IPS DF 4.7 (cell line): ENCODE measurements at regions not wholly inside any gene's neighbourhood (a gene's known extent, or its start where the extent isn't known, plus 50 kb on each side); places are given as distances from the start of the nearest gene placed in this dataset.
"Not testable (repeated sequence)": the region's sequence is repeated elsewhere in the genome, so short reads cannot be mapped to it uniquely, and the experiment has no call there.

ENCODE experiments used
- DNase-seq: peaks from one replicate; pipeline ENCODE4 v3.0.0-alpha.2; 2013; ENCODE audit warnings: low spot score; ENCODE audit errors: extremely low read depth

DNA sequence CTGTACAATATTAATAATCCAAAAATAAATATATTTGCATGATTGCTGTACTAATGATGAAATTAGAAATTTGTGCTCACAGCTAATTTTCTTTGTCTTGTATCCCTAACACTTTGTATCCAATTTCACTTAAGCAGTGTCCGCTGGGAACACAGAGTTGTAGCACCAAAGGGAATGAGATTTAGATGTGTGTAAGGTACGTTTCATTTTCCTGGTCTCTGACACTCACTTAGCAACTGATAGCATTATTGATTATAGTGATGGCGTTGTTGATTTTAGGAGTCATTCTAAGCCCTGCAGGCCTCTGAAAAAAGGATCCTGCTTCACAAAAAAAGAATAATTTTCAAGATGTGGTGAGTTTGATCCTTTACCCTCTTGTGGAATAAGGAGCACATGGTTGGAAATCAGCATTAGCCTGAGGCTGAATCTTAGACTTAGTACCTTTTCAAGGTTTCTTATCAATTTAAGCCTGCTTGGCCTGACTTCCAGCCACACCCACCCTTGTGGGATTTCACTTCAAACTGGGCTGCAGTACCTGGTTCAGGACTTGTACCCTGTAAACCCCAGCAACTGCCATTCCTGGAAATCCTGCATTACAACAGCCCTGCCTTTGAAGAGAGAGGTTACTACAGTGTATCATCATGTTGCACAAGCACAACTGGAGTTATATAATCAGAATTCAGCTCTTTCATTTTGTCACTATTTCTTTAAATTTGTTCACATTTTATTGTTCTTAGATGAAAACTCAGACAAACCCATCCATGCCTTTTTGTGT lies 116.2 kb downstream of the RND3 start:
- no peak for DNase-seq

DNA sequence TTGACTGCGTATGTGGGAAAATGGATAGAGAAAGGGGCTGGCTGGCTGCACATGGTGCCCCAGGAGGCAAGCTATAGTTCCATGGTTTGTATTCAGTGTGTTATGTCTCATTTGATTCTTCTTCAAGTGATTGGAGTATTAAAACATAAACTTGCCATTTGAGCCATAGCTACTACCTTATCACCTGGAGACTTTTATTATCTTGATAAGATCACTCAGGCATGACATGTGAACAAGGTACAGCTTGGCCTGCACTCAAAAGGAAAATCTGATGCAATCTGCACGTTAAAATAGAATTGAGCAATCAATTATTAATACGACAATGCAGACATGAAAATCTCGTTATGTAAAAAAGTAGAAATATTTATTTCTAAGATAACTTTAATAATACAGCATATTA lies 116.9 kb downstream of the RND3 start:
- no peak for DNase-seq

DNA sequence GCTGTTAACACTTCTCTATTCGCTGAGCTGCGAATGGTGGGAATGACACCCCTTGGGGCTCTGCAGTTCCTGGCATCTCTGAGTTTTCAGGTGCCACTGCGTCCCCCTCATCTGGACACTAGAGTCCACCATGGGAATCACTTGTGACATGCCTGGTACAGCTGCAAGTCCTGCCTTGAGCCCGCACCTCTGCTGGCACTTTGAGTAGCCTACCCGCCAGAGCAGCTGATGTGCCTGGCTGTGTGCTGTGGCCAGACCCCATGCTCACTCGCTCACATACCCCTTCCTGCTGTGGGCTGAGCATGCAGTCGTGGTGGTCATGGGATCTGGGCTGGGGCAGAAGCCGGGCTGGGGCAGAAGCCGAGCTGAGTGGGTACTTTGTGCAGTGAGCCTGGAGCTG lies 117.6 kb downstream of the RND3 start:
- DNase-seq: no peak

DNA sequence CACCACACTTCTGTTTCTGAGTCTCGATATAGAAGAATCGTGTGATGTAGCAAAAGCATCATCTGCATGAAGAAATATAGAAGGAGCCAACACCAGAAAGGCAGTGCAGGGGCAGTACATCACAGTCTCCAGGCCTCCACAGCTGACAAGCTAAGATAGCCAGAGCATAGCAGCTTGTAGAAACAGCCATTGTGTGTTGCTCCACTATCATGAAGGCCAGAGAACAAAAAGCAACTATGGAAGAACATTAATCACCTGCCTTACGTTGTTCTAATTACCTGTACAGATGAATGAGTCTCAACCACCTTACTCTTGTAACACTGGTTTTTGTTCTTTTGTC lies 129.0 kb downstream of the RND3 start:
- DNase-seq: no peak

DNA sequence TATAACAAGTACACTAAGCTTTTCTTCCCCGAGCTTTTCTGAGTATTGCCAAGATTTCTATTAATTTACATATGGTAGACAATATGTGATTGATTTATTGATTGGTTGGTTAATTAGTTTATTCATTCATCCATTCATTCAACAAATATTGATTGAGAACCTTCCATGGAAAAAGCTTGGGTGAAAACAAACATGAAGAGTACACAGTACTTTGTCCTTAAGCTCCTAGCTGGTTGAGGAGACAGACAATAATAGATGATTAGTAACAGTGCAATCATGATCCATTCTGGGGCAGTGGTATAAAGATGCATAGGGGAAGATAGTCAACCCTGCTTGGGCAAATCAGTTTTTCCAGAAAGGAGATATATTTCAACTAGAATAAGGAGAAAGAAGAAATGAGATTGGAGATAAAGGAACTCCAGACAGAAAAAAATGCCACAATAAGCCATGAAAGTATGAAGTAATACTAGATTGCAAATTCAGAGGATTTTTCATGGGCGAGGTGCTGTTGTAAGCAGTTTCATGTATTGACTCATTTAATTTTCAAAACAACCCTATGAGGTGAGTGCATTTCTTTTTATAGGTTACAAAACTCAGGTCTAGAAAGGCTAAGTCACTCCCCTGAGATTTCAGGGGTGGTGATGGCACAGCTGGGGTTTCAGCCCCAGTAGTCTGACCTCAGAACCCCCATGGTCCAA lies 129.5 kb downstream of the RND3 start:
- no peak for DNase-seq

DNA sequence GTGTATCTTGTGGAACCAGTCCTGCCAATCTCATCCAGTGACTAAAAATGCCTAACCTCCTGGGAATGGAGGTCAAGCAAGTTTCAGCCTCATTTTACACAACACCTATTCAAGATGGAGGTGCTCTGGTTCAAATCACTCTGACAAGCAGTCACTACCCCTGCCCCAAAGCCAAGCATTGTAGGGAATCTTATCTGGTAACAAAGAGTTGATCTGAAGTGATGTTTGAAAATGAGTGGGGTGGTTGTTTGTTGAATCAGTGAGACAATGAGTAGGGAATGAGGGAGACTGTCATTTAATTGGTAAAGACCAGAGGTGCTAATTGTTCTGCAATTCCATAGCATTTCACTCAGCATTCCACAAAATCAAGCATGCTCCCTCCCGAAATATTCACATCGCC lies 132.0 kb downstream of the RND3 start:
- no peak for DNase-seq

DNA sequence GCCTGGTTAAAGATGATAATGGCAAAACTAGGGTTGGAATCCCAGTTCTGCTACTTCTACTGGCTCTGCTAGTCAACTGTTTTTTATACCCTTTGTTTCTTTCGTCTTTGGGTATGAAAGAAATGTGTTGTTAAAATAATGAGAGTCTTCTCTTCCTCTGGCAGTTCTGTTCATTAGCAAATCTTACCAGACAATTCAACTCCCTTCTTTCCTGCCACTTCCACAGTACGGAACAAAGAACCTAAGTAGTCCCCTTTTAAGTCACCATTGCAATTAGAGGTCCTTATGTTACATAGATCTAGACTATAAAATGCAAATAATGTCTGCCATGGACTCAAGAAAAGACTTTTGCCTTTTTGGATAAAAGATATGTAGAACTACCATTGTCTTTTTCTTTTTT lies 134.1 kb downstream of the RND3 start:
- DNase-seq: no peak

DNA sequence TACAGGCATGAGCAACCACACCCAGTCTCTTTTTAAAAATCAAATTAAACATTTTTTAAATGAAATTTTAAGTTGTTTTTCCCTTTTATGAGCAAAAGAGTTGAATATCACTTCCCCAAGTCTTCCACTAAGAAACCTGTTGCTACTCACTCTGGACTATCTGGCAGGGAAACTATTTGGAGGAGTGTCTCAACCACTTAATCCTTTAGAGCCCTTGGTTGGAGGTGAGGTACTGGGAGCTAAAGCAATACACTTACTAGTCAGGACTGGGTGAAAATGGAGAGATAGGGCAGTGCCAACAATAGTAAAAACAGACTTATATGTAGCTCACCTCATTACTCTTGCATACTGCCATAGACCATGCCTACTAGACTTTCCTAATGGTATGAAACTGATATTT lies 135.5 kb downstream of the RND3 start:
- no peak for DNase-seq

DNA sequence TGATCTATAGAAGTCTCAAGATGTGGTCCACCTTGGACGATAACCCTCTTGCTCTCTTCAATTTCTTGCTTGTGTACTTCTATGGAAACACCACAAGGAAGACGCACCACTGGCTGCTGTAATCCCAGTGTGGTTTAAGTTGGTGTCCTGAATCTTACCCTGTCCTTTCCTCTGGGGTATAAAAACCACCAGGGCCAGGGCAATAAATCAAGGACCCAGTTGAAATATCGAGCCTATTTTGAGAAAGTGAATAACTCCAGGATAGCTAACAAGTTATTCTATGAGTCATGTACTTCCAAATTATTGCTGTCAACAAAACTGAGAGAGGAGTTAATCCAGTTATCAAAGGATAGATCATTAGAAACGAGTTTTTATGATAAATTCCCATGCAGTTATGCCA lies 137.0 kb downstream of the RND3 start:
- no peak for DNase-seq

DNA sequence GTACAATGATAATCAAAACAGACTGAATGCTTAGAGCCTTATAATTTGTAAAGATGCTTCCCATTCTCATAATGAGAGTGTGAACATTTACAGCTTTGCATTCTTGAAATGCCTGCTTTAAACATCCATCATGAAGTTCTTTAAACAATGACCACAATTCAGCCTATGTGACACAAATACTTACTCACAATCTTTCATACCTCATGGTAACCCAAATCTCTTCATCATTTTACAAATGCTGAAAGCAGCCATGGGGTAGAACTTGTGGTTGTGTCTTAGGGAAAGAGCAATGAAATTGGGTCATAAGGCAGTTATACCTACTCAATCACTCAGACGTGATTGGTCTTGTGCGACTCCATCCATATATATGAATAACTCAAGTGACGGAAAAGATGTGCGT lies 140.7 kb downstream of the RND3 start:
- no peak for DNase-seq

DNA sequence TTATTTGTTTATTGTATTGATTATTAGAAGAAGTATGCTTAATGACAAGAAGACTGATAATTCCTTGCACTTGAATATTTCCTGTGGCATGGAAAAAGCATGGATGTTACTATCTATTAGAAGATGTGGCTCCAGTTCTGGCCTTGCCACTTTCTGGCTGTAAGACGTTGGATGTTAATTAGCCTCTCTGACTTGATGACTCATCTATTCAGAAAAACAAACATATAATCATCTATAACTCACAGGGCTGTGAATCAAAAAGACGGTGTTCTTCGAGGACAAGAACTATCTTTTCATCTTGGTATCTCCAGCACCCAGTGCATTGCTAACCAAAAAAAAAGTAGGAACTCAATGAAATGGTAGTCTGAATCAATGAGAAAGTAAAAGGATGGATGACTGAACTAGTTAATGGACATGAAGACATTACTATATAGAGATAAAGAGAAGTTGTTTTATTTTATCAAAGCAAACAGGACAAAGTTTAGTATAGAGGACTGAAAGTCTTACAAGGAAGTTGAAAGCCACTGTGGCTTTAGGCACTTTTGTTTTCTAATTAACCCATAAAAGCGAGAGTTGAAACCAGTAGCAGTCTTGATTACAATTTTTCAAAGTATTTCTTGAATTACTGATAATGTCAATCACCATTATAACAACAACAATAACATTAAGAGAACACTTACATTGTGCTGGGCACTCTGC lies 145.3 kb downstream of the RND3 start:
- no peak for DNase-seq

DNA sequence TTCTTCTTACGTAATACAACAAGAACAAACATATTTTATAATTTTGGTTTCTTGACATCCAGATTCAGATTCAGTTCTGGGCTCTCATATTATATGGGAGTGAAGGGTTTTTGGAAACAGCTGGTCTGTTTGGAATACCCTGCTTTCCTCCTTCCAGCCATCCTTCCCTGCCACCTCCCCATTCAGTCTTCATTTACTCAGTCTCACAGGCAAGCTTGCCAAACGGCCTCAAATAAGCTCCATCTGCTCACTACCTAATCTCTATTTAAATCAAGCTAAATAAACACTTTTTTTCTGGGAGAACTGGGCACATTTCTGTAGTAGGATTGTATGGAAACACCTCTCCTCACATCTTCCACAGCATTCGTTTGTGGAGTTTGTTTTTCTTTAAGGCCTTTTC lies 147.5 kb downstream of the RND3 start:
- no peak for DNase-seq

DNA sequence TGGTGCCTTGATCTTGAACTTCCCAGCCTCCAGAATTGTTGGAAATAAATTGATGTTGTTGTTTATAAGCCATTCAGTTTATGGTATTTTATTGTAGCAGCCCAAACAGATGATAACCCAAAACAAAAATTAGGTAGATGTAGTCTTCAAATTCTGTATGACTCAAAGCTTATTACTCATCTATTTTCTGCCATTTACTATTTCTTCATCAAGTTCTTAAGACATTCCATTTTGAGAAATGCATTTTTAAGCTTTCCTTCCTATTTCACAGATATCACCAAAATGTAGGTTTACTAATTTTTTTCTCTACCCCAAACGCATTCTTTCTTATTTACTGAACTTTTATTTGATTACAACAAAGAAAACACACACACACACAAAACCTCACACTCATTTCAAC lies 148.2 kb downstream of the RND3 start:
- no peak for DNase-seq

DNA sequence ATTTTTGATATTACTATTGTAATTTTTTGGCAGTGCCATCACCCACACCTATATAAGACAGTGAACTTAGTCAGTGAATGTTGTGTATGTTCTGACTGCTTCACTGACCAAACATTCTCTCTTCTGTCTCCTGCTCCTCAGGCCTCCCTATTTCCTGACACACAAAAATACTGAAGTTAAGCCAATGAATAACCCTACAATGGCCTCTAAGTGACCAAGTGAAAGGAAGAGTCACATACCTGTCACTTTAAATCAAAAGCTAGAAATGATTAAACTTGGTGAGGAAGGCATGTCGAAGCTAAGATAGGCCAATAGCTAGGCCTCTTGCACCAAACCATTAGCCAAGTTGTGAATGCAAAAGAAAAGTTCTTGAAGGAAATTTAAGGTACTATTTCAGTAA lies 151.9 kb downstream of the RND3 start:
- no peak for DNase-seq

DNA sequence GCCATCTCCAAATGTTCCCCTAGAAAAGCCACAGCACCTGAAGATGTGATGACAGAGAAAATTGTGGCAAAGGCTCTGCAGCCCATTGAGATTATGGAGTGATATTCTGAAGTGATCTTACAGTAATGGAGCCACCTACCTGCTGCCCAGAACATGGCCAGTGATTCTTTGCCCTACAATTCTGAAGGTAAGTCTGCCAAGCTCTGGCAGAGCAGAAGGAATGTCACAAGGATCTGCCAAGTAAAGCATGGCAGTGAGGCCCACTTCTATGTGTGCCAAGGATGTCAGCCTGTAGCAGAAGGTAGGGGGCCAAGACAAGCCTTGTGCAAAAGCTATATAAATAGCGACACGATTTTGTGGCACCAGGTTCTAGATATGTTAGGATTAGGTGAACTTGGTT lies 155.1 kb downstream of the RND3 start:
- DNase-seq: no peak

DNA sequence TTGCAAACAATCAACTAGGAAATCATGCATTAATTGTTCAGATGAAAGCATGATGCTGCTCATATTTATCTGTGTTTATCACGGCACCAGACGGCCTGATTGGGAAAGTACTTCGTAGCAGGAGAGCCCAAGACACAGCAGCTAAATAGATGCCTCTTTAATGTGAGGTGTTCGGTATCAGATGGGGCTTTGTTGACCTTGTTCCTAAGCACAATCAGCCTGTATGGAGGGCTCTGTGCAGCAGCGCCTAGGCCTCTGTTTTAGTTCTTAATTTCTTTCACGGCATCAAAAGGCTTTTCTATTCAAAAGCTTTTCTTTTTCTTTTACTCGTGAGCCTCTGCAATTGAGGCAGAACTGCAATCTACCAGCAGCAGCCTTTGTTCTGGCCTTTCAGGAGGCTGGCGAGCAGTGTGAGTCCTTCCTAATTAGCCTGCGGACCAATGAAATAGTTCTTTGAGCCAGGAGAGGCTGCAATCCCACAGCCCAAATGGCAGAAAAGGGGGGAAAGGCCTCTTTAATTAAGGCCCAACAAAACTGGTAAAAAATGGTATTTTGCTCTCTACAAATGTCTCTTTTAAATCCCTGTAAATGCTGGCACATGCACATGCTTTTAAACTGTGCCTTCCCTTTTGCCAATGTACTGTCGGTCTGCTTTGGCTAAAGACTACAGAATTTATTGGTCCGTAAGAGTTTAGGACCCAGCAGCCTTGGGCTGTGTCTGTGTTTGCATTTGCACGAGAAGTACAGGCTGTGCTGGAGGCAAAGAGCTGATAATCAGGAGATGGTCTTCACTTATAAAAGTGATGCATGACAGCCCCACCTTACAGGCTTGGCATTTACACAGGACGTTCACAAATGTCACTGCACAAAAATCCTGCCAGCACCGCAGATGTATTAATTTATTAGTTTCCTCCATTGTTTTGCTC lies 159.6 kb downstream of the RND3 start:
- no peak for DNase-seq

DNA sequence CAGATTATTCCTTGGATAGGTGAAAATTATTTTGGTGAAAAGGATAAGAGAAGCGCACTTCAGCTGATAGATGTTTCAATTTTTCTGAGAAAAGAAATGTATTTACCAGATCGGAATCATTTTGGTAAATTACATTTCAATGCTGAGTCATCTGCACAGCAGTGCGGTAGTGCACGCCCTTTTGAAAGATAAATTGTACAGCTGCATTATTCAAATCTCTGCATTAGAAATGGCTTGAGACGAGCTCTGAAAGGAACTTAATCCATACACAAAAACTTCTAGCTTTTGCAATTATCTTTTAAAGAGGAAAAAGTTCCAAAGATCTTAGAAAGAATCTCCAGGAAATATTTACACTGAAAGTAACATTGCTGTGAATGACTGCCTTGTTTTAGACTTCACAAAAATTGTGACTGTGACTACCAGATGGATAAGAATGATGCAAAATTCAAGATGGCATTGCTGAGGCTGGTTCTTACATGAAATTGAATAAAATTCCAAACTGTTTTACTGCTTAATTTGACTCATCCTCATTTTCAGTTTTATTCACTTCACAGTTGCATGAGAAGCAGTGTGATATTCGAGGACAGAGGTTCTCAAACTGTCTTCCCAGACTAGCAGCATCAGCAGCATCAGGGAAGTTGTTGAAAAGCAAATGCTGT lies 161.7 kb downstream of the RND3 start:
- no peak for DNase-seq

DNA sequence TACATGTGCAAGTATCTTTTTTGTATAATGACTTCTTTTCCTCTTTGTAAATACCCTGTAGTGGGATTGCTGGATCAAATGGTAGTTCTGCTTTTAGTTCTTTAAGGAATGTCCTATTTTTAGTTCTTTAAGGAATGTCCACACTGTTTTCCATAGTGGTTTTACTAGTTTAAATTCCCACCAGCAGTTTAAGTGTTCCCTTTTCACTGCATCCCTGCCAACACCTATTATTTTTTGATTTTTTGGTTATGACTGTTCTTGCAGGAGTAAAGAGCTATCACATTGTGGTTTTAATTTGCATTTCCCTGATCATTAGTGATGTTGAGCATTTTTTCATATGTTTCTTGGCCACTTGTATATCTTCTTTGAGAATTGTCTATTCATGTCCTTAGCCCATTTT lies 164.4 kb downstream of the RND3 start:
- DNase-seq: not testable (repeated sequence)

DNA sequence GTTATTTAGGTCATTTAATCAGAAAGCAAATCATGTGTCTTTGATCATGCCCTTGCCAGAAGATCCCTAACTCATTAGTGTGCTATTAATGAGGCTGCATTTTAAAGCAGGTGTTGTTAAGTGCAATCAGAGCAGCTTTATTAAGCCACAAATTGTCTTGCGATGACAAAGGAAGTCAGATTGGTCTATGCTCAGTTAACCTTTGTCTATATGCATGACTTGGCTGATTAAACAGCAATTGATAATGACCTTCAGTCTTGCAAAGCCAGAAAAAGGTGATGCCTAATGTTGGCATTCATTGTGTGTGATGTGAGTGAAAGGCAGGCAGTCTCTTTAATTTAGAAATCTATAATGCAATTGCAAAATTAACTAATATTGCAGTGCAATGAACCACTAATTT lies 166.9 kb downstream of the RND3 start:
- no peak for DNase-seq

DNA sequence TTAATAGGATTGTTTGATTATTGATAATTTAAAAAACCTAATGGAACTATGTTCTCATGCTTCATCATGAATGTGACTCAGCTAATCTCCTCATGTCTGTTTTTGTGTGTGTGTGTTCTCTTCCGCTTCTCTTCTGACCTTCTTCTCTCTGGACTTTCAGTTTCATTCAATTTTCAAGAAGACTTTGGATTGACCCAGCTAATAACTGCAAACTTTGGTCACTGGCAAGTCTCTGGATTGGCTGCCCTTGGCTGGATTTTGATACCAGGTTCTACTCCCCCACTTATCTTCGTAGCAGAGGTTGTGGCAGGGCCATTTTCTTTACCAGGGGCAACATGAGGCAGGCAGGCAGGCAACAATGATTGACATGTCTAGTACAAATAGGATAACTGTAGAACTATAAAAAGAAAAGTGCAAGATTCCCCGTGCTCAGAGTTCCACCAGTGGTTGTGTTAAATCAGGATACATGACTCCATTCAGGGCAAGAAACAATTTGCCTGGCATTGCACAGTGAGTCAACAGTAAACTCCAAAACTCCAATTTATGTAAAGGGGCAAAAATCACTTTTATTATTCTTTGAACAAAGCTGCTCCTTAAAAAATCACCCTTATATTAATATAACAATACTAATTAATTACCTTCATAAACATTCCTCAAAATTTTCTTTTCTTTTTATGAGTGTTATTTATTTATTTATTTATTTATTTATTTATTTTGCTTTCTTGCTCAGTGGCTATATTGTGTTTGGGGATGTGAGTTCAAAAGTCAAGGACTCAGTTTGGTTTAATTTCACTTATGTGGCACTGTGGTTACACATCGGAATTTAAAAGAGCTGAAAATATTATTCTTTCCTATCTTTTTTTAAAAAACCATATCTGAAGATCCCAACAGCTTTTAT lies 167.6 kb downstream of the RND3 start:
- no peak for DNase-seq
